Neuron (in vitro differentiated cells): ENCODE measurements at regions not wholly inside any gene's neighbourhood (a gene's known extent, or its start where the extent isn't known, plus 50 kb on each side); places are given as distances from the start of the nearest gene placed in this dataset.

Experiments
- H2AFZ ChIP-seq: one replicate; pipeline ENCODE4 v1.6.1; 2013; ENCODE audit warnings: low read depth, mild to moderate bottlenecking, inconsistent platforms, low read length, moderate library complexity
- H3K27me3 ChIP-seq: one replicate; pipeline ENCODE4 v1.6.1; 2013; ENCODE audit warnings: low read length; ENCODE audit not compliant: insufficient read depth
- H3K36me3 ChIP-seq: one replicate; pipeline ENCODE4 v1.6.1; 2013; ENCODE audit warnings: low read length; ENCODE audit not compliant: insufficient read depth
- H3K4me1 ChIP-seq: one replicate; pipeline ENCODE4 v1.6.1; 2013; ENCODE audit warnings: low read length; ENCODE audit not compliant: insufficient read depth
- H3K4me3 ChIP-seq: 2 replicates; pipeline ENCODE4 v1.5.1; 2013; ENCODE audit warnings: mild to moderate bottlenecking, low read length, moderate library complexity
- H3K9me3 ChIP-seq: one replicate; pipeline ENCODE4 v1.6.1; 2013; ENCODE audit warnings: low read length

GRCh38 chr1:14460173-14460572 lies 138.3 kb upstream of the KAZN start:
- H3K9me3 ChIP-seq: no peaks in the 10 kb centered on the region
- H2AFZ ChIP-seq: no peak overlapping the region
- no peak overlapping the region for H3K4me3 ChIP-seq
- no peaks in the 10 kb centered on the region for H3K36me3 ChIP-seq
- H3K4me1 ChIP-seq: no peaks in the 10 kb centered on the region
- H3K27me3 ChIP-seq: no peaks in the 10 kb centered on the region

- Histone ChIP-seq H3K27me3 (no peaks in the 10 kb centered on the region), H3K4me1 (no peaks in the 10 kb centered on the region), H3K4me3 (no peak overlapping the region), H3K36me3 (no peaks in the 10 kb centered on the region), H2AFZ (no peak overlapping the region), H3K9me3 (no peaks in the 10 kb centered on the region)
These were observed 135.6 kb upstream of the KAZN start for GRCh38 chr1:14462851-14463250.

- Histone ChIP-seq H3K4me1 (no peaks in the 10 kb centered on the region), H3K27me3 (no peaks in the 10 kb centered on the region), H2AFZ (no peak overlapping the region), H3K36me3 (no peaks in the 10 kb centered on the region), H3K9me3 (no peaks in the 10 kb centered on the region), H3K4me3 (no peak overlapping the region)
These were observed 132.5 kb upstream of the KAZN start for GRCh38 chr1:14466006-14466405.

GRCh38 chr1:14467112-14467511 lies 131.4 kb upstream of the KAZN start:
- Histone ChIP-seq H3K36me3 (no peaks in the 10 kb centered on the region), H3K4me3 (no peak overlapping the region), H2AFZ (no peak overlapping the region), H3K4me1 (no peaks in the 10 kb centered on the region), H3K27me3 (no peaks in the 10 kb centered on the region), H3K9me3 (no peaks in the 10 kb centered on the region)

GRCh38 chr1:14468751-14469150 lies 129.7 kb upstream of the KAZN start:
- no peak overlapping the region for H2AFZ ChIP-seq
- H3K4me3 ChIP-seq: no peak overlapping the region

GRCh38 chr1:14470802-14471201 lies 127.7 kb upstream of the KAZN start:
- no peaks in the 10 kb centered on the region for H3K9me3 ChIP-seq
- H2AFZ ChIP-seq: no peak overlapping the region
- no peaks in the 10 kb centered on the region for H3K36me3 ChIP-seq
- no peaks in the 10 kb centered on the region for H3K4me1 ChIP-seq
- no peak overlapping the region for H3K4me3 ChIP-seq
- no peaks in the 10 kb centered on the region for H3K27me3 ChIP-seq

More at GRCh38 chr1:14468751-14469150, 129.7 kb upstream of the KAZN start:
- no peaks in the 10 kb centered on the region for H3K9me3 ChIP-seq
- H3K27me3 ChIP-seq: no peaks in the 10 kb centered on the region
- H3K4me1 ChIP-seq: no peaks in the 10 kb centered on the region
- H3K36me3 ChIP-seq: no peaks in the 10 kb centered on the region

GRCh38 chr1:14474856-14475255 lies 123.6 kb upstream of the KAZN start:
- no peaks in the 10 kb centered on the region for H3K27me3 ChIP-seq
- no peak overlapping the region for H3K4me3 ChIP-seq
- H3K4me1 ChIP-seq: no peaks in the 10 kb centered on the region
- H2AFZ ChIP-seq: no peak overlapping the region
- no peaks in the 10 kb centered on the region for H3K36me3 ChIP-seq
- no peaks in the 10 kb centered on the region for H3K9me3 ChIP-seq

- Histone ChIP-seq H3K27me3 (no peaks in the 10 kb centered on the region), H3K4me3 (no peak overlapping the region), H3K36me3 (no peaks in the 10 kb centered on the region), H3K9me3 (no peaks in the 10 kb centered on the region), H2AFZ (no peak overlapping the region), H3K4me1 (no peaks in the 10 kb centered on the region)
These were observed 122.1 kb upstream of the KAZN start for GRCh38 chr1:14476170-14476955.

- Histone ChIP-seq H2AFZ (no peak overlapping the region), H3K36me3 (no peaks in the 10 kb centered on the region), H3K4me1 (no peaks in the 10 kb centered on the region), H3K27me3 (no peaks in the 10 kb centered on the region), H3K4me3 (no peak overlapping the region), H3K9me3 (no peaks in the 10 kb centered on the region)
These were observed 120.4 kb upstream of the KAZN start for GRCh38 chr1:14478120-14478519.

- H3K27me3 ChIP-seq: no peaks in the 10 kb centered on the region
- H3K9me3 ChIP-seq: no peaks in the 10 kb centered on the region
- no peak overlapping the region for H2AFZ ChIP-seq
- H3K4me3 ChIP-seq: no peak overlapping the region
- no peaks in the 10 kb centered on the region for H3K36me3 ChIP-seq
- H3K4me1 ChIP-seq: peaks cover 1% of the 10 kb centered on the region
These were observed 118.6 kb upstream of the KAZN start for GRCh38 chr1:14479865-14480264.

GRCh38 chr1:14482784-14483450 lies 115.6 kb upstream of the KAZN start:
- H2AFZ ChIP-seq: no peak overlapping the region
- H3K36me3 ChIP-seq: no peaks in the 10 kb centered on the region
- H3K9me3 ChIP-seq: peaks cover 2% of the 10 kb centered on the region
- peaks cover 7% of the 10 kb centered on the region for H3K4me1 ChIP-seq
- H3K27me3 ChIP-seq: no peaks in the 10 kb centered on the region
- no peak overlapping the region for H3K4me3 ChIP-seq

GRCh38 chr1:14485285-14485684 lies 113.2 kb upstream of the KAZN start:
- Histone ChIP-seq H3K4me1 (peaks cover 11% of the 10 kb centered on the region), H3K4me3 (no peak overlapping the region), H3K9me3 (peaks cover 2% of the 10 kb centered on the region), H3K27me3 (no peaks in the 10 kb centered on the region), H2AFZ (no peak overlapping the region), H3K36me3 (no peaks in the 10 kb centered on the region)

- peaks cover 18% of the 10 kb centered on the region for H3K4me1 ChIP-seq
- H3K36me3 ChIP-seq: no peaks in the 10 kb centered on the region
- H2AFZ ChIP-seq: no peak overlapping the region
- peaks cover 2% of the 10 kb centered on the region for H3K9me3 ChIP-seq
- H3K4me3 ChIP-seq: no peak overlapping the region
- no peaks in the 10 kb centered on the region for H3K27me3 ChIP-seq
These were observed 111.9 kb upstream of the KAZN start for GRCh38 chr1:14486401-14487201.
